Erythroblast (primary cell): ENCODE measurements at regions not wholly inside any gene's neighbourhood (a gene's known extent, or its start where the extent isn't known, plus 50 kb on each side); places are given as distances from the start of the nearest gene placed in this dataset.

Source experiments
- GATA1 ChIP-seq: IDR thresholded peaks from 2 replicates; pipeline ENCODE4 v1.6.1; 2011; ENCODE audit warnings: low read depth, mild to moderate bottlenecking, control low read depth, low read length, moderate library complexity
- POLR2A ChIP-seq: IDR thresholded peaks from 2 replicates; pipeline ENCODE4 v1.6.1; 2011; ENCODE audit warnings: mild to moderate bottlenecking, low read length

DNA sequence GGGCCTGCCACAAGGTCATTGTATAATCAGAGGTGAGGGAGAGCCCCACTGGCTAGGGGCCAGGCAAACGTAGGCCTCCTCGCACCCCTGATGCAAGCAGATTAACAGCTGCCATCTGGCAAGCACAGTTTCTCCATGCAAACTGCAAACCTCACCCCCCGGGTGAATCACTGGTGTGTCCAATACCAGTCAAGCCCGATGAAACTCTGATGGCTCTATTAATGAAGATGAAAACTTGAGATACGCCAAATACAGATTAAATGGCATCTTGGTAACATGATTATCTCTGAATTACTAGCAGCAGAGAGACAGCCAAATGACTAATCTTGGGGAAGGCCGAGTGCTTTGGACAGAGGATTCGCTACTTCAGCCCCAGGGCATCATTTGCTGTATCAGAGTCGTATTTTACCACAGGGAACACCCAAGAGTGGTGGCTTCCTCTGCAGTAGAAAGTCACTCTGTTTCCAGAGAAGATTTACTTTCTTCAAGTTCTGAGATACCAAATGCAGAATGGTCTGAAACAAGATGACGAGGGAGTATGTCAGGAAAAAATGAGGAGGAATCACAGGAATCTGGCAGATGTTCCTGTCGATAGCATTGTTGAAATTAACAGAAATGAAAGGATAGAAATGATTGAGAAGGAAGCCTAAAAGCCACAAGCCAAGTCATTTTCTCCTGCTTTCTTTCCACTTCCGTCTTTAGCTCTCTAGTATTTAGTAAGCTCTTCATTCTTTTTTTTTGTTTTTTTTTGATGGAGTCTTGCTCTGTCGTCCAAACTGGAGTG lies 96.2 kb upstream of the NR2F2 start:
- no peak for TF ChIP-seq POLR2A
- TF ChIP-seq GATA1 = no peak
